Glutamatergic neuron (in vitro differentiated cells): ENCODE measurements at regions not wholly inside any gene's neighbourhood (a gene's known extent, or its start where the extent isn't known, plus 50 kb on each side); places are given as distances from the start of the nearest gene placed in this dataset.

ENCODE experiments used
- DNase-seq: peaks from one replicate; pipeline ENCODE4 v3.0.0; 2022
- H3K27ac Mint-ChIP-seq: one replicate; pipeline ENCODE4 v1.8.0; 2020; ENCODE audit warnings: mild to moderate bottlenecking, mixed read lengths, inconsistent platforms; ENCODE audit not compliant: unreplicated experiment
- H3K27me3 Mint-ChIP-seq: one replicate; pipeline ENCODE4 v1.8.0; 2020; ENCODE audit warnings: mild to moderate bottlenecking, moderate library complexity, mixed read lengths, inconsistent platforms; ENCODE audit not compliant: unreplicated experiment
- H3K36me3 Mint-ChIP-seq: one replicate; pipeline ENCODE4 v1.8.0; 2020; ENCODE audit warnings: mild to moderate bottlenecking, mixed read lengths, inconsistent platforms; ENCODE audit not compliant: unreplicated experiment
- H3K4me1 Mint-ChIP-seq: one replicate; pipeline ENCODE4 v1.8.0; 2020; ENCODE audit warnings: mild to moderate bottlenecking, low read depth, mixed read lengths, inconsistent platforms; ENCODE audit not compliant: unreplicated experiment
- H3K4me3 Mint-ChIP-seq: one replicate; pipeline ENCODE4 v1.8.0; 2020; ENCODE audit warnings: mild to moderate bottlenecking, mixed read lengths, inconsistent platforms; ENCODE audit not compliant: unreplicated experiment
- H3K9me3 Mint-ChIP-seq: one replicate; pipeline ENCODE4 v1.8.0; 2020; ENCODE audit warnings: mild to moderate bottlenecking, moderate library complexity, mixed read lengths, inconsistent platforms; ENCODE audit not compliant: unreplicated experiment
- CTCF ChIP-seq: fragments of 200-600 bp; sonication (generic); IDR thresholded peaks from one replicate; pipeline ENCODE4 v1.5.0; 2021; ENCODE audit not compliant: partially characterized antibody, unreplicated experiment

GRCh38 chr10:90318659-90319058, 539.2 kb downstream of the HTR7 start:
- no peak for TF ChIP-seq CTCF
- peak overlapping the region; percentile 2 for H3K27ac Mint-ChIP-seq
- H3K27me3 Mint-ChIP-seq = peaks cover 2% of the 10 kb centered on the region
- DNase-seq = no peak
- H3K36me3 Mint-ChIP-seq = no peaks in the 10 kb centered on the region
- no peak overlapping the region for H3K4me3 Mint-ChIP-seq
- no peaks in the 10 kb centered on the region for H3K9me3 Mint-ChIP-seq
- H3K4me1 Mint-ChIP-seq = peaks cover 31% of the 10 kb centered on the region

DNA sequence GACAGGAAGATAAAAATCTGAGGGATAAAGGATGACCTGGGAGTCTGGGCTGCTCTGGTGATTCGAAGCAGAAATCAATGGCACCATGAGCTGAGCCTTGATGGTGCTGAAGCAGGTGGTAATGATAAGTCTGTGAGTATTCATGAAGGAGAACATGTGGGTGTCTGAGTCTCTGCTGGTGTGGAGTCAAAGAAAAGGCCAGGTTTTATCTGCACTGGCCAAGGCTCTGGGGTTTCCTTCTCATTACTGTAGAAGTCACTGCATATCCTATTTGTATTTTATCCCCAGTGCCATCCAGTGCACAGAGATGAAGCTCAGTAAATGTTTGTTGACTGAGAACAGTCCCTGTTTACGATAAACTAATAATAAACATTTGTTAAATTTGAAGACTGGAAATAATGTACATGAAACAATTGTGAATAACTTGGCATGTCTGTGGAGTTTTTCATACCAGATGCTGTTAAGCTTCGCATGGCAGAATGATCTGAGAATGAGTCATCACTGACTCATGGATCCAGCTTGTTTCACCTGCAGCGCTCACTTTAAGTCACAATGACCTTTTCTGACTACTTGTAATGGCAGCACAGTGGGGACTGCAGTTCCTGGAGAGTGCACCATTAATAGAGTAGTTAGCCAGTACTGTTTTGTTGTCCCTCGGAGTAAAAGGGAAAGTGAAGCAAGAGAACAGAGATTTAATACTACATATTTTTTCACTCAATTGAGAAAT, 538.5 kb downstream of the HTR7 start:
- Mint-ChIP-seq H3K27me3 (peaks cover 2% of the 10 kb centered on the region), H3K4me3 (no peak overlapping the region), H3K27ac (peak overlapping the region; percentile 57), H3K4me1 (peaks cover 38% of the 10 kb centered on the region), H3K9me3 (no peaks in the 10 kb centered on the region), H3K36me3 (no peaks in the 10 kb centered on the region)
- DNase-seq = no peak
- no peak for TF ChIP-seq CTCF

DNA sequence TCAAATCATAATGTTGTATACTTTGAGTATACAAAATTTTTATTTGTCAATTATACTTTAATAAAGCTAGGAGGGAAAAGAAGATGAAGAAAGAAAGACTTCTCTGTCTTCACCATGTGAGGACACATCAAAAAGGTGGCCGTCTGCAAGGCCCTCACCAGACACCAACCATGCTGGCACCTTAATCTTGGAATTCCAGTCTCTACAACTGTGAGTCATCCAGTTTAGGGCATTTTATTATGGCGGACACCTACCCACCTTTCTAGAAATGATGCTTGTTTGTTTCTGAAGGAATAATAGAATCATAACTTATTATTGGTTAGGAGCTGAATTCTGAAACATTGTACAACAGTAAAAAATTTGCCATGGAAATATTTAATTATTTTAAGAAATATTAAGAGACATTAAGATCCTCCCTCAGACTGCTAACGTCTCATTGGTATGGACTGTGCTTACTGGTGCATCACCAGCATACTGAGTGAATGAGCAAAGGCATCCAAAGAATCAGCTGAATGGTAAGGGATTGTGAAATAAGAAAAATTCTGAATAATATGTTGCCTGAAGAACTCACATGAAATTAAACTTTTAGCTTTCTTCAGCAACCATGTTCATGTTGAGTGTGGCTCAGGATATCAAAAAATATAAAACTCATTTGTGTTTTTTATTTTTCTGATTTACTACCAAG, 536.6 kb downstream of the HTR7 start:
- TF ChIP-seq CTCF = no peak
- Mint-ChIP-seq H3K4me1 (peaks cover 43% of the 10 kb centered on the region), H3K27ac (no peak overlapping the region), H3K9me3 (no peaks in the 10 kb centered on the region), H3K27me3 (peaks cover 2% of the 10 kb centered on the region), H3K36me3 (no peaks in the 10 kb centered on the region), H3K4me3 (no peak overlapping the region)
- no peak for DNase-seq

GRCh38 chr10:90326498-90327267, 531.2 kb downstream of the HTR7 start:
- no peak overlapping the region for H3K27ac Mint-ChIP-seq
- H3K4me1 Mint-ChIP-seq = peaks cover 28% of the 10 kb centered on the region
- no peak for DNase-seq
- peaks cover 6% of the 10 kb centered on the region for H3K9me3 Mint-ChIP-seq
- no peak overlapping the region for H3K4me3 Mint-ChIP-seq
- H3K27me3 Mint-ChIP-seq = peaks cover 3% of the 10 kb centered on the region
- H3K36me3 Mint-ChIP-seq = no peaks in the 10 kb centered on the region
- TF ChIP-seq CTCF = no peak
